Endodermal cell (in vitro differentiated cells): ENCODE measurements at regions not wholly inside any gene's neighbourhood (a gene's known extent, or its start where the extent isn't known, plus 50 kb on each side); places are given as distances from the start of the nearest gene placed in this dataset.

ENCODE experiments used
- DNase-seq: peaks from one replicate; pipeline ENCODE4 v3.0.0-alpha.2; 2017
- H3K27ac ChIP-seq: 2 replicates; pipeline ENCODE4 v1.5.1; 2013; ENCODE audit warnings: mild to moderate bottlenecking, low read depth, low read length, moderate library complexity
- H3K27me3 ChIP-seq: 2 replicates; pipeline ENCODE4 v1.6.1; 2013; ENCODE audit warnings: mild to moderate bottlenecking, low read length, moderate library complexity; ENCODE audit not compliant: insufficient read depth, control insufficient read depth, poor library complexity, severe bottlenecking
- H3K36me3 ChIP-seq: 2 replicates; pipeline ENCODE4 v1.7.0; 2013; ENCODE audit warnings: mild to moderate bottlenecking, low read length, moderate library complexity; ENCODE audit not compliant: control insufficient read depth, insufficient read depth
- H3K4me1 ChIP-seq: one replicate; pipeline ENCODE4 v1.7.0; 2013; ENCODE audit warnings: low read length; ENCODE audit not compliant: control insufficient read depth, insufficient read depth
- H3K4me3 ChIP-seq: 2 replicates; pipeline ENCODE4 v1.5.1; 2013; ENCODE audit warnings: mild to moderate bottlenecking, low read length, moderate library complexity
- H3K9ac ChIP-seq: 2 replicates; pipeline ENCODE4 v1.6.1; 2013; ENCODE audit warnings: mild to moderate bottlenecking, low read length, moderate library complexity; ENCODE audit not compliant: poor library complexity, severe bottlenecking; ENCODE audit errors: extremely low read depth
- H3K9me3 ChIP-seq: 2 replicates; pipeline ENCODE4 v1.6.1; 2013; ENCODE audit warnings: mild to moderate bottlenecking, low read length, moderate library complexity; ENCODE audit not compliant: control insufficient read depth
- H3K27ac Mint-ChIP-seq: 2 replicates; pipeline ENCODE4 v1.8.0; 2020; ENCODE audit warnings: mixed read lengths
- H3K27me3 Mint-ChIP-seq: 2 replicates; pipeline ENCODE4 v1.8.0; 2021; ENCODE audit warnings: mild to moderate bottlenecking, mixed read lengths; ENCODE audit not compliant: insufficient read depth
- H3K36me3 Mint-ChIP-seq: 2 replicates; pipeline ENCODE4 v1.8.0; 2020; ENCODE audit warnings: low read depth, mixed read lengths
- H3K4me1 Mint-ChIP-seq: 2 replicates; pipeline ENCODE4 v1.8.0; 2020; ENCODE audit warnings: mixed read lengths
- H3K4me3 Mint-ChIP-seq: 2 replicates; pipeline ENCODE4 v1.8.0; 2020; ENCODE audit warnings: mild to moderate bottlenecking, moderate library complexity, mixed read lengths
- H3K9me3 Mint-ChIP-seq: 2 replicates; pipeline ENCODE4 v1.8.0; 2020; ENCODE audit warnings: mild to moderate bottlenecking, mixed read lengths
- WGBS, 2 experiments: methylation state at CpG; one replicate each; pipeline versions ENCODE4 v1.1.5 to v1.1.7; 2013; ENCODE audit warnings: missing lambda C conversion rate in 2 of 2, mixed read lengths in 1 of 2; ENCODE audit not compliant: insufficient coverage in 1 of 2, insufficient read length in 1 of 2; 5-methylcytosine and 5-hydroxymethylcytosine counted together
- TF ChIP-seq, protein P1 (sequence below): fragments of 200-600 bp; sonication (generic); conservative IDR thresholded peaks from 2 replicates; pipeline ENCODE4 v1.5.0; 2021; ENCODE audit warnings: antibody characterized with exemption, mild to moderate bottlenecking

DNA sequence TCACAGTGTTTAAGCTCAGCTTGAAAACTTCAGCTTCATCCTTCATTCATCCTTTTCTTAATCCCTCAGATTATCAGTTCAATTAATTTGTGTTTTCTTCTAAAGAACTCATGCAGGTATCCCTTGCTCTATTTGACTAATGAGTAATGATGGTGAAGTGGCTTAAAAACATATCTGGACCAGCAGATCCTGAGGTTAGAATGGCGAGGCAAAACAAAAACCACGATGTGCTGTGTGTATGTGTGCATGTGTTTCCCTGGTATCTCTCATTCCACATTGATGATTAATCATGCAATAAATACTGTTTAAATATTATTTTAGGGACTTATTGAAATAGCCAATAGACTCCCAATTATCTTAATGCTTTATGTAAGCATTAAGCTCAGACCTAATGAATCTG lies 437.0 kb downstream of the DYNC2H1 start:
- no peak overlapping the region for H3K4me3 Mint-ChIP-seq
- no peaks in the 10 kb centered on the region for H3K36me3 Mint-ChIP-seq
- Histone ChIP-seq H3K4me3 (no peak overlapping the region), H3K9ac (no peak overlapping the region), H3K27ac (no peak overlapping the region), H3K27me3 (no peaks in the 10 kb centered on the region), H3K9me3 (peaks cover 13% of the 10 kb centered on the region), H3K4me1 (no peaks in the 10 kb centered on the region), H3K36me3 (no peaks in the 10 kb centered on the region)
- 87% methylated on average over 2 of the region's 2 CpGs; no CpG with 5 or more reads in 1 of the 2 experiments for WGBS, 2 experiments
- TF ChIP-seq, protein P1, sequence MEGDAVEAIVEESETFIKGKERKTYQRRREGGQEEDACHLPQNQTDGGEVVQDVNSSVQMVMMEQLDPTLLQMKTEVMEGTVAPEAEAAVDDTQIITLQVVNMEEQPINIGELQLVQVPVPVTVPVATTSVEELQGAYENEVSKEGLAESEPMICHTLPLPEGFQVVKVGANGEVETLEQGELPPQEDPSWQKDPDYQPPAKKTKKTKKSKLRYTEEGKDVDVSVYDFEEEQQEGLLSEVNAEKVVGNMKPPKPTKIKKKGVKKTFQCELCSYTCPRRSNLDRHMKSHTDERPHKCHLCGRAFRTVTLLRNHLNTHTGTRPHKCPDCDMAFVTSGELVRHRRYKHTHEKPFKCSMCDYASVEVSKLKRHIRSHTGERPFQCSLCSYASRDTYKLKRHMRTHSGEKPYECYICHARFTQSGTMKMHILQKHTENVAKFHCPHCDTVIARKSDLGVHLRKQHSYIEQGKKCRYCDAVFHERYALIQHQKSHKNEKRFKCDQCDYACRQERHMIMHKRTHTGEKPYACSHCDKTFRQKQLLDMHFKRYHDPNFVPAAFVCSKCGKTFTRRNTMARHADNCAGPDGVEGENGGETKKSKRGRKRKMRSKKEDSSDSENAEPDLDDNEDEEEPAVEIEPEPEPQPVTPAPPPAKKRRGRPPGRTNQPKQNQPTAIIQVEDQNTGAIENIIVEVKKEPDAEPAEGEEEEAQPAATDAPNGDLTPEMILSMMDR = no peak
- H3K27ac Mint-ChIP-seq = no peak overlapping the region
- no peaks in the 10 kb centered on the region for H3K4me1 Mint-ChIP-seq
- no peak for DNase-seq
- H3K9me3 Mint-ChIP-seq = peaks cover 9% of the 10 kb centered on the region
- H3K27me3 Mint-ChIP-seq = no peaks in the 10 kb centered on the region

DNA sequence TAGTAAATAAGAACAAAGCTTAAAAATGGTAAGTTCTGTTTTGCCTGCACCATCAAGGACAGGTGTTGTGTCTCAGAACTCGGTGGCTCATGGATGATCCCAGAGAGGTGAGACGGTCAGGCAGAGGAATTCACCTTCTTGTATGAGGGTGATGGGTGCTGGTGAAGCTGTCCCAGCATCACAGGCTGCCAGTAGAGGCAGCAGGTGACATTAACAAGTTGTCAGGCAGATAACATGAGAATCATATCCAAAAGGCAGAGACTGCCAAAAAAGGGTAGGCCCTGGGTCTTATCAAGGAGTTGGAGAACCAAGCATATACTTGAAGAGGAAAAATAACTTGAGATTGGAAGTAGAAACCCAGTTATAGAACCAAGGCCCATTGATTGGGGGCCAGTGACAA lies 437.8 kb downstream of the DYNC2H1 start:
- no peaks in the 10 kb centered on the region for H3K27me3 ChIP-seq
- Mint-ChIP-seq H3K36me3 (no peaks in the 10 kb centered on the region), H3K27ac (no peak overlapping the region), H3K4me1 (no peaks in the 10 kb centered on the region), H3K4me3 (no peak overlapping the region), H3K27me3 (no peaks in the 10 kb centered on the region), H3K9me3 (peaks cover 2% of the 10 kb centered on the region)
- WGBS, 2 experiments = 95% methylated on average over 2 of the region's 2 CpGs; no CpG with 5 or more reads in 1 of the 2 experiments
- no peak overlapping the region for H3K9ac ChIP-seq
- no peak overlapping the region for H3K4me3 ChIP-seq
- TF ChIP-seq, protein P1 = peak; percentile 13
- DNase-seq = no peak
- H3K36me3 ChIP-seq = no peaks in the 10 kb centered on the region
- no peaks in the 10 kb centered on the region for H3K4me1 ChIP-seq
- peaks cover 6% of the 10 kb centered on the region for H3K9me3 ChIP-seq
- H3K27ac ChIP-seq = no peak overlapping the region

DNA sequence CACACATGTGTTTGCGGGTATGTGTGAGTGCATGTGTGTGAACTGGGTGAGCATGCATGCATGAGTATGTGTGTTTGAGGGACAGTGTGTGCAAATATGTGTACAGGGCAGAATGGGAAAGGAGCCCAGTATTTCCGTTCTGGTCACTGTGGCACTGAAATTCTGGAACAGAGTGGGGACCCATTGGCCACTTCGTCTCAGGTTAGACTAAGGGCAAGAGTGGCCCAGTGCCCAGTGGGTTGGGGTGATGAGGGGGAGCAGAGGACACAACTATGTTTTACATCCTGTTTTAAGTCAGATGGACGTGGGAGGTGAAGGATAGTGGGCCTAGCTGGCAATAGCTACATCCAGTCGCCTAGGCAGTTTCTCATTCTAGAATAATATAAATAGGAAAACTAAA lies 438.5 kb downstream of the DYNC2H1 start:
- no peak overlapping the region for H3K27ac ChIP-seq
- no peaks in the 10 kb centered on the region for H3K36me3 ChIP-seq
- TF ChIP-seq, protein P1 = no peak
- Mint-ChIP-seq H3K36me3 (no peaks in the 10 kb centered on the region), H3K27me3 (no peaks in the 10 kb centered on the region), H3K4me1 (no peaks in the 10 kb centered on the region), H3K27ac (no peak overlapping the region), H3K4me3 (no peak overlapping the region), H3K9me3 (no peaks in the 10 kb centered on the region)
- WGBS, 2 experiments = 93% methylated on average over 2 to 4 of the region's 5 CpGs
- H3K9ac ChIP-seq = no peak overlapping the region
- no peak for DNase-seq
- no peaks in the 10 kb centered on the region for H3K4me1 ChIP-seq
- no peaks in the 10 kb centered on the region for H3K27me3 ChIP-seq
- H3K9me3 ChIP-seq = no peaks in the 10 kb centered on the region
- H3K4me3 ChIP-seq = no peak overlapping the region
